SJSA1 (cell line): ENCODE measurements at regions not wholly inside any gene's neighbourhood (a gene's known extent, or its start where the extent isn't known, plus 50 kb on each side); places are given as distances from the start of the nearest gene placed in this dataset.
"Not testable (repeated sequence)": the region's sequence is repeated elsewhere in the genome, so short reads cannot be mapped to it uniquely, and the experiment has no call there.

ENCODE experiments used
- DNase-seq, 2 experiments: peaks; one replicate each; pipeline ENCODE4 v3.0.0-alpha.2; 2015 to 2020; ENCODE audit warnings: low spot score in 2 of 2, low read depth in 1 of 2
- H3K27ac ChIP-seq: fragments of 250-450 bp; sonication (Bioruptor Pico); 2 replicates; pipeline ENCODE4 v1.5.1; 2020; ENCODE audit warnings: mild to moderate bottlenecking, moderate library complexity
- H3K27me3 ChIP-seq: fragments of 250-450 bp; sonication (Bioruptor Pico); replicated peaks from 2 replicates; pipeline ENCODE4 v1.5.1; 2020; ENCODE audit warnings: mild to moderate bottlenecking, moderate library complexity
- H3K36me3 ChIP-seq: fragments of 250-450 bp; sonication (Bioruptor Pico); 2 replicates; pipeline ENCODE4 v1.5.1; 2020; ENCODE audit warnings: mild to moderate bottlenecking
- H3K4me1 ChIP-seq: fragments of 250-450 bp; sonication (Bioruptor Pico); replicated peaks from 2 replicates; pipeline ENCODE4 v1.6.1; 2021; ENCODE audit warnings: mild to moderate bottlenecking
- H3K4me3 ChIP-seq: fragments of 250-450 bp; sonication (Bioruptor Pico); 2 replicates; pipeline ENCODE4 v1.5.1; 2020; ENCODE audit warnings: mild to moderate bottlenecking
- H3K9me3 ChIP-seq: fragments of 250-450 bp; sonication (Bioruptor Pico); replicated peaks from 2 replicates; pipeline ENCODE4 v1.5.1; 2020; ENCODE audit warnings: mild to moderate bottlenecking

DNA sequence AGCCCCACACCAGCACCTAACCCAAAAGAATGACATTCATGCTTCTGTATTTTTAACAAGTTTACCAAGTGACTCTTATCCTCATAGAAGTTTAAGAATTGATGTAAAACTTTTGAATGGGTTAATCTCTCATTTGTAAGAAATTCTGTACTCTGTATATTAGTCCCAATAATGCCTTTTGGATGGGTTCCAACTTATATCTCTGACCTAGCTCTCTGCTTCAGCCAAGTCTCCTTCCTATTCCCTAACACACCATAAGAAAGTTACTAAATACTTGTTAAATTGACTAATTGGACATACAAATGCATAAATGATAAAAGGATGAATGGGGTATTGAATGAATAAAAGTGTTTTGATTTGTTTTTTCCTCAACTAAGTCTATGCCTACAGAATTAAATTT lies 557.3 kb downstream of the TMTC2 start:
- Histone ChIP-seq H3K4me3 (no peak overlapping the region), H3K9me3 (0 out of 2 replicates have a peak, but pooled peaks cover 3% of the 10 kb centered on the region), H3K27ac (no peak overlapping the region), H3K4me1 (no peaks in the 10 kb centered on the region), H3K27me3 (no peaks in the 10 kb centered on the region), H3K36me3 (no peaks in the 10 kb centered on the region)
- DNase-seq, result no peak

DNA sequence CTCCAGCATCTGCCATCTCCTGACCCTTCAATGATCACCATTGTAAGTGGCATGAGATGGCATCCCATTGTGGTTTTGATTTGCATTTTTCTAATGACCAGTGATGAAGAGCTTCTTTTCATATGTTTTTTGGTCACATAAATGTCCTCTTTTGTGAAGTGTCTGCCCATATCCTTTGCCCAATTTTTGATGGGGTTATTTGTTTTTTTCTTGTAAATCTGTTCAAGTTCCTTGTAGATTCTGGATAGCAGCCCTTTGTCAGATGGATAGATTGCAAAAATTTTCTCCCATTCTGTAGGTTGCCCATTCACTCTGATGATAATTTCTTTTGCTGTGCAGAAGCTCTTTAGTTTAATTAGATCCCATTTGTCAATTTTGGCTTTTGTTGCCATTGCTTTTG lies 547.3 kb downstream of the TMTC2 start:
- H3K4me1 ChIP-seq, H3K27me3 ChIP-seq, DNase-seq, H3K9me3 ChIP-seq, H3K4me3 ChIP-seq, H3K36me3 ChIP-seq, H3K27ac ChIP-seq: not testable (repeated sequence)

DNA sequence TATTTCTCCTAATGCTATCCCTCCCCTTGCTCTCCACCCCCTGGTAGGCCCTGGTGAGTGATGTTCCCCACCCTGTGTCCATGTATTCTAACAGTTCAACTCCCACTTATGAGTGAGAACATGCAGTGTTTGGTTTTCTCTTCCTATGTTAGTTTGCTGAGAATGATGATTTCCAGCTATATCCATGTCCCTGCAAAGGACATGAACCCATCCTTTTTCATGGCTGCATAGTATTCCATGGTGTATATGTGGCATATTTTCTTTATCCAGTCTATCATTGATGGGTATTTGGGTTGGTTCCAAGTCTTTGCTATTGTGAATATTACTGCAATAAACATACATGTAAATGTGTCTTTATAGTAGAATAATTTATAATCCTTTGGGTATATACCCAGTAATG lies 540.3 kb downstream of the TMTC2 start:
- not testable (repeated sequence) for H3K4me3 ChIP-seq, H3K27ac ChIP-seq, H3K9me3 ChIP-seq, H3K4me1 ChIP-seq, H3K27me3 ChIP-seq, DNase-seq, H3K36me3 ChIP-seq

- no peak for DNase-seq
- Histone ChIP-seq H3K36me3 (no peaks in the 10 kb centered on the region), H3K27ac (no peak overlapping the region), H3K9me3 (peaks cover 6% of the 10 kb centered on the region; the same call in 1 of the 2 replicates), H3K27me3 (no peaks in the 10 kb centered on the region), H3K4me3 (no peak overlapping the region), H3K4me1 (no peaks in the 10 kb centered on the region)
Measured at GRCh38 chr12:83225806-83226205, 539.1 kb downstream of the TMTC2 start.

GRCh38 chr12:83224012-83224411 lies 537.3 kb downstream of the TMTC2 start:
- H3K4me3 ChIP-seq, result no peak overlapping the region
- no peak for DNase-seq
- no peaks in the 10 kb centered on the region for H3K27me3 ChIP-seq
- no peak overlapping the region for H3K27ac ChIP-seq
- no peaks in the 10 kb centered on the region for H3K36me3 ChIP-seq
- no peaks in the 10 kb centered on the region for H3K4me1 ChIP-seq
- peaks cover 6% of the 10 kb centered on the region; the same call in 1 of the 2 replicates for H3K9me3 ChIP-seq

- Histone ChIP-seq H3K4me3 (no peak overlapping the region), H3K27me3 (no peaks in the 10 kb centered on the region), H3K36me3 (no peaks in the 10 kb centered on the region), H3K4me1 (no peaks in the 10 kb centered on the region), H3K9me3 (peaks cover 6% of the 10 kb centered on the region; the same call in 1 of the 2 replicates), H3K27ac (no peak overlapping the region)
- DNase-seq, result no peak
Measured at GRCh38 chr12:83220774-83221173, 534.1 kb downstream of the TMTC2 start.

DNA sequence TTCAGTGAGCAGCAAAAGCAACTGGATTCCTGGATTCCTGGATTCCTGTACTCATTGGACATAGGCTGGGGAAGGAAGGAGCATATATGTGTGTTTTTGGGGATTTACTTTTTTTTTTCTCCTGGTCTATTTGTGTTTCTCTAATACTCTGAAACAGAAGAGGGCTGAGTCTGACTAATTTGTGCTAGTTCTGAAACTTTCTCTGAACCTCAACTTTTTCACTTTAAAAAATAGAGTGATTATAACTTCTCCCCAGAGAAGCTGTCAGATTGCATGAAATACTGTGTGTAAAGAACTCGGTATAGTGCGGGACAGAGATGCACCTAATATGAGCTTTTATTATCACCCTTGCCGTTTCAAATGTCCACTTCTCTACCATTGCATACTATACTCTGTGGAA lies 529.5 kb downstream of the TMTC2 start:
- Histone ChIP-seq H3K27me3 (no peaks in the 10 kb centered on the region), H3K4me3 (no peak overlapping the region), H3K4me1 (no peaks in the 10 kb centered on the region), H3K27ac (no peak overlapping the region), H3K36me3 (no peaks in the 10 kb centered on the region), H3K9me3 (no peaks in the 10 kb centered on the region)
- no peak for DNase-seq

- Histone ChIP-seq H3K27me3 (no peaks in the 10 kb centered on the region), H3K36me3 (no peaks in the 10 kb centered on the region), H3K27ac (no peak overlapping the region), H3K4me3 (no peak overlapping the region), H3K4me1 (no peaks in the 10 kb centered on the region), H3K9me3 (no peaks in the 10 kb centered on the region; the same call in 1 of the 2 replicates)
- DNase-seq, result no peak
Measured at GRCh38 chr12:83214185-83214584, 527.5 kb downstream of the TMTC2 start.

- no peak overlapping the region for H3K4me3 ChIP-seq
- no peaks in the 10 kb centered on the region for H3K4me1 ChIP-seq
- DNase-seq, result no peak
- H3K36me3 ChIP-seq, result no peaks in the 10 kb centered on the region
- no peak overlapping the region for H3K27ac ChIP-seq
- H3K9me3 ChIP-seq, result no peaks in the 10 kb centered on the region; the same call in 1 of the 2 replicates
- H3K27me3 ChIP-seq, result no peaks in the 10 kb centered on the region
Measured at GRCh38 chr12:83210933-83211332, 524.2 kb downstream of the TMTC2 start.

- Histone ChIP-seq H3K9me3 (0 out of 2 replicates have a peak, but pooled peaks cover 8% of the 10 kb centered on the region), H3K27ac (no peak overlapping the region), H3K36me3 (no peaks in the 10 kb centered on the region), H3K4me3 (no peak overlapping the region), H3K27me3 (no peaks in the 10 kb centered on the region), H3K4me1 (no peaks in the 10 kb centered on the region)
- DNase-seq, result no peak
Measured at GRCh38 chr12:83199069-83199468, 512.4 kb downstream of the TMTC2 start.

GRCh38 chr12:83198291-83199015 lies 511.7 kb downstream of the TMTC2 start:
- Histone ChIP-seq H3K36me3 (no peaks in the 10 kb centered on the region), H3K4me3 (no peak overlapping the region), H3K27ac (no peak overlapping the region), H3K4me1 (no peaks in the 10 kb centered on the region), H3K27me3 (no peaks in the 10 kb centered on the region), H3K9me3 (0 out of 2 replicates have a peak, but pooled peaks cover 8% of the 10 kb centered on the region)
- no peak for DNase-seq

DNA sequence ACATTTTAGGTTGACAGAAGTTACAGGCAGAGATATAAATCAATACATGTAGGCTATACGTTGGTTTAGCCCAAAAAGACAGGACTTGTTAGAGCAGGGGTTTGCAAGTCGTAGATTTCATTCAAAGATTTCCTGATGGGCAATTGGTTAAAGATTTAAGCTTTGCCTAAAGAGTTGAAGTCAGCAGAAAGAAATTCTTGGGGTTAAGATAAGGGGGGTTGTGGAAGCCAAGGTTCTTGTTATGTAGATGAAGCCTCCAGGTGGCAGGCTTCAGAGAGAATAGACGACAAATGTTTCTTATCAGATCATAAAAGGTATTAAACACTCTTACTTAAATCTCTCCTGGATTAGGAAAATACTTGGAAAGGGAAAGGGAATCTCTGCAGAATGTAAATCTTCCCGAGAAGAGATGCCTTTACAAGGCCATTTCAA lies 510.8 kb downstream of the TMTC2 start:
- DNase-seq, result no peak
- Histone ChIP-seq H3K4me3 (no peak overlapping the region), H3K9me3 (0 out of 2 replicates have a peak, but pooled peaks cover 8% of the 10 kb centered on the region), H3K27ac (no peak overlapping the region), H3K4me1 (no peaks in the 10 kb centered on the region), H3K36me3 (no peaks in the 10 kb centered on the region), H3K27me3 (no peaks in the 10 kb centered on the region)

DNA sequence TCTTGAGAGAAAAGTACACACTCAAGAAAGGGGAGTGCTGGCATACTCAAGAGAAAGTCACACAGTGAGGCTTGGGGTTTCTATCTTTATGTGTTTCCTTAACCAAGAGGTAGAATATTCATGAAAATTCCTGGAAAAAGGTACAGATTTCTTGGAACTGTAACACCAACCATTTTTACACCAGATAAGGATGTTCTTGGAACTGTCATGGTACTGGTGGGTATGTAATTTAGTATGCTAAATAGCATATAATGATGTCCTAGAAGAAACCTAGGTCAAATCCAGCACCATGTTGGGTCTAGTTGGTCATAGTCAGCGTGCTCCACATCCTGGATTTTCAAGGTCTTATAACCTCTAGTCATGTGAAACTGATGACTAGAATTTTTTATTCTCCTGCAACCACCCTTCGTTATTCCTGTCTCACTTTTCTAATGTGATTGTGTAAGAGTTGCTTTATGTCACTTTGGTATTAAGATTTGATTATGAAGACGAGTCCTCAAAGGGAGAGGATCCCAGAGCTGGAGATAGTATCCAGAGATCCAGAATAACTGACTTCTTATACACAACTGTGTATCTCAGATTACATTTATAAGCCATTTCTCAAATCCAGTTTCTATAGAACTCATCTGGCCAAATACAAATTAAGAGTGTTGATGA lies 510.1 kb downstream of the TMTC2 start:
- no peaks in the 10 kb centered on the region for H3K27me3 ChIP-seq
- H3K4me3 ChIP-seq, result no peak overlapping the region
- DNase-seq, result no peak
- no peak overlapping the region for H3K27ac ChIP-seq
- no peaks in the 10 kb centered on the region for H3K4me1 ChIP-seq
- no peaks in the 10 kb centered on the region for H3K36me3 ChIP-seq
- 0 out of 2 replicates have a peak, but pooled peaks cover 8% of the 10 kb centered on the region for H3K9me3 ChIP-seq

DNA sequence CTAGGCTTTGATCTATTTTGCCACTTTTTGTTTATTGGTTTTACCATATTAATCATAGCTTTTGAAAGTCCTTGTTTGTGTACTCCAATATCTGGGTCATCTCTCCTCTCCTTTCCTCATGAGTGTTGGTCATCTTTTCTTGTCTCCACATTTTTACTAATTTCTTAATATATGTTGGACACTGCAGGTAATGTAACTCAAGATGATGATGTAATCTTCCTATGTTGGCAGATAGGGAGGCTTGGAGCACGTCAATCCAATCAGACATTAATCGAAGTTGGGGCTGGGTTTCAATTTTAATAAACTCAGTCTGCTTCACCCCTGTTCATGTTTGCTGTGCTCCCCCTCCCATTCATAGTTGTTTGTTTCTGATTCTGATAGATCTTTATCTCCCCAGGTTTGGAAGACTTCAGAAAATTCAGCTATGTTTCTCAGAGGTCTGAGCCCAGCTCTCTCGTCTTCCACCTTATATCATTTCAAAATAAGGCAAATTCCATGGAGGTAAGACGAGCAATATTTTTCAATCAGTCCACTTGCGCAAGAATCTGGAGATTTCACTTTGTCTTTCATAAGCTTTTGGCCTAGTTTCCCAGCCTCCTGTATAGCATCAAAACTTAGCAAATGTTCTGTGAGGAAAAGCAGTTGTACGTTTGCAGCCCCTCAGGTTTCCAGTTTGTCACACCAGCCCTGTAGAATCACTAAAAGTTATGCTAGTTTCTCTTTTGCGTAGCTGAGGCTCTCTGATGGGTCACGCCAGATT lies 504.1 kb downstream of the TMTC2 start:
- DNase-seq, result no peak
- Histone ChIP-seq H3K36me3 (no peaks in the 10 kb centered on the region), H3K9me3 (0 out of 2 replicates have a peak, but pooled peaks cover 2% of the 10 kb centered on the region), H3K27ac (no peak overlapping the region), H3K27me3 (no peaks in the 10 kb centered on the region), H3K4me3 (no peak overlapping the region), H3K4me1 (no peaks in the 10 kb centered on the region)
